ENCODE measurements at regions not wholly inside any gene's neighbourhood (a gene's known extent, or its start where the extent isn't known, plus 50 kb on each side); places are given as distances from the start of the nearest gene placed in this dataset.

GRCh38 chr4:96599752-96600151 is 759.9 kb downstream of the PDHA2 start:
- H3K4me1 Mint-ChIP-seq (ENCODE audit: low read depth, unreplicated experiment): no peaks in the 10 kb centered on the region
- DNase-seq: no peak
- no peaks in the 10 kb centered on the region for H3K27me3 Mint-ChIP-seq (ENCODE audit: unreplicated experiment)
- H3K27ac Mint-ChIP-seq (ENCODE audit: unreplicated experiment): no peak overlapping the region
- no peaks in the 10 kb centered on the region for H3K36me3 Mint-ChIP-seq (ENCODE audit: insufficient read depth, unreplicated experiment)
- no peak for TF ChIP-seq CTCF (IDR thresholded peaks at IDR 0.05; ENCODE audit: unreplicated experiment)
- no peak overlapping the region for H3K4me3 Mint-ChIP-seq (ENCODE audit: low read depth, unreplicated experiment)
- no peaks in the 10 kb centered on the region for H3K9me3 Mint-ChIP-seq (ENCODE audit: low read depth, unreplicated experiment)
- intact Hi-C loops (cut with micrococcal nuclease; ENCODE audit: unreplicated experiment): loop anchor here (5.0 kb wide), 1 partner anchor 38 kb away; no protein-coding TSS in a partner anchor
- CTCF ChIA-PET: no interaction called here
- BruUV-seq (replicated peaks): no TSS peak

- H3K36me3 Mint-ChIP-seq (ENCODE audit: insufficient read depth, unreplicated experiment): no peaks in the 10 kb centered on the region
- CTCF ChIA-PET: no interaction called here
- H3K27ac Mint-ChIP-seq (ENCODE audit: unreplicated experiment): no peak overlapping the region
- H3K27me3 Mint-ChIP-seq (ENCODE audit: unreplicated experiment): no peaks in the 10 kb centered on the region
- BruUV-seq (replicated peaks): no TSS peak
- peak; percentile 4 for DNase-seq
- intact Hi-C loops (cut with micrococcal nuclease; ENCODE audit: unreplicated experiment): loop anchor here (5.0 kb wide), 1 partner anchor 35 kb away; no protein-coding TSS in a partner anchor
- no peaks in the 10 kb centered on the region for H3K4me1 Mint-ChIP-seq (ENCODE audit: low read depth, unreplicated experiment)
- no peak for TF ChIP-seq CTCF (IDR thresholded peaks at IDR 0.05; ENCODE audit: unreplicated experiment)
- H3K9me3 Mint-ChIP-seq (ENCODE audit: low read depth, unreplicated experiment): no peaks in the 10 kb centered on the region
- no peak overlapping the region for H3K4me3 Mint-ChIP-seq (ENCODE audit: low read depth, unreplicated experiment)
Observed at GRCh38 chr4:96602661-96603060, 762.8 kb downstream of the PDHA2 start.

GRCh38 chr4:96603641-96604040 is 763.7 kb downstream of the PDHA2 start:
- no peak overlapping the region for H3K4me3 Mint-ChIP-seq (ENCODE audit: low read depth, unreplicated experiment)
- H3K27me3 Mint-ChIP-seq (ENCODE audit: unreplicated experiment): no peaks in the 10 kb centered on the region
- H3K4me1 Mint-ChIP-seq (ENCODE audit: low read depth, unreplicated experiment): no peaks in the 10 kb centered on the region
- H3K27ac Mint-ChIP-seq (ENCODE audit: unreplicated experiment): no peak overlapping the region
- H3K36me3 Mint-ChIP-seq (ENCODE audit: insufficient read depth, unreplicated experiment): no peaks in the 10 kb centered on the region
- TF ChIP-seq CTCF (IDR thresholded peaks at IDR 0.05; ENCODE audit: unreplicated experiment): no peak
- intact Hi-C loops (cut with micrococcal nuclease; ENCODE audit: unreplicated experiment): loop anchor here (5.0 kb wide), 1 partner anchor 34 kb away; no protein-coding TSS in a partner anchor
- BruUV-seq (replicated peaks): no TSS peak
- no peak for DNase-seq
- CTCF ChIA-PET: no interaction called here
- no peaks in the 10 kb centered on the region for H3K9me3 Mint-ChIP-seq (ENCODE audit: low read depth, unreplicated experiment)

GRCh38 chr4:96606451-96606850 is 766.6 kb downstream of the PDHA2 start:
- intact Hi-C loops (cut with micrococcal nuclease; ENCODE audit: unreplicated experiment): no loop called here
- Mint-ChIP-seq H3K4me3 (ENCODE audit: low read depth, unreplicated experiment) (no peak overlapping the region), H3K4me1 (ENCODE audit: low read depth, unreplicated experiment) (no peaks in the 10 kb centered on the region), H3K9me3 (ENCODE audit: low read depth, unreplicated experiment) (peaks cover 2% of the 10 kb centered on the region), H3K27me3 (ENCODE audit: unreplicated experiment) (no peaks in the 10 kb centered on the region), H3K27ac (ENCODE audit: unreplicated experiment) (no peak overlapping the region), H3K36me3 (ENCODE audit: insufficient read depth, unreplicated experiment) (no peaks in the 10 kb centered on the region)
- DNase-seq: no peak
- no peak for TF ChIP-seq CTCF (IDR thresholded peaks at IDR 0.05; ENCODE audit: unreplicated experiment)
- CTCF ChIA-PET: no interaction called here
- no TSS peak for BruUV-seq (replicated peaks)
